ENCODE measurements at regions not wholly inside any gene's neighbourhood (a gene's known extent, or its start where the extent isn't known, plus 50 kb on each side); places are given as distances from the start of the nearest gene placed in this dataset.

DNA sequence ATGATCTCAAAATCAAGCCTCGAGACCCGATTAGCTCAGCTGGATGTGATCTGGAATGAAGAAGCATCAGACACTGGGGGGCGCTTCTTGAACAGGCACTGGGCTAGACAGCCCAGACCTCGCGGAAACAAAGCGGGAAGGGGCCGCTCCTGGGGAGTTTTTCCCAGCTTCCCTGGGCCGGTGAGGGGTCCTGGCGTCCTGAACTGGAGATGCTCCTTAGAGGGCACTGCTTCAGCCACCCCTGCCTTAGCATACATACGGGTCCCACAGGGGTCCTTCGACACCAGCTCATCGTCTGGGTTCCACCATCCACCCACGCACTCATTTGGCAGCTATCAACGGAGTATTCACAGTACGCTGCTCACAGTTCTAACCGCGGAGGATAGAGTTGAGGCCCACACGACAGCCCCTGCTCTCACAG lies 146.7 kb downstream of the TSN start:
- DNase-seq = no peak

DNA sequence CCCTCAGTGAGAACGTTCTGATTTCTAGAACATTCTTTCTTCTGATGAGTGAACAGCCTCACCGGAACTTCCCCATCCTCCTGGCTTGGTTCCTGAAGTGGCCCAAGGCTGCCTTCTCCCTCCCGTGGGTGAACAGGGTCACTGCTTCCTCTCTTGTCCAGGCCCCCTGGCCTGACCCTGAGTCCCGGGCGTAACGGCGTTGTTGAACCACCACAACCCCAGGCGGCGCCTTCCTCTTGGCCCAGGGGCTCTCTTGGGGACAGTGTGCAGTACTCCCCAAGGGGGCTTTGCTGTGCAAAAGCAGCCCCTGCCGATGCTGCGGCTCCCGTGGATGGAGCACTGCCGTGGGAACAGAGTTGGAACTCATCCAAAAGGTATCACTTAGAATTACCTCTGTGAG lies 147.2 kb downstream of the TSN start:
- no peak for DNase-seq

DNA sequence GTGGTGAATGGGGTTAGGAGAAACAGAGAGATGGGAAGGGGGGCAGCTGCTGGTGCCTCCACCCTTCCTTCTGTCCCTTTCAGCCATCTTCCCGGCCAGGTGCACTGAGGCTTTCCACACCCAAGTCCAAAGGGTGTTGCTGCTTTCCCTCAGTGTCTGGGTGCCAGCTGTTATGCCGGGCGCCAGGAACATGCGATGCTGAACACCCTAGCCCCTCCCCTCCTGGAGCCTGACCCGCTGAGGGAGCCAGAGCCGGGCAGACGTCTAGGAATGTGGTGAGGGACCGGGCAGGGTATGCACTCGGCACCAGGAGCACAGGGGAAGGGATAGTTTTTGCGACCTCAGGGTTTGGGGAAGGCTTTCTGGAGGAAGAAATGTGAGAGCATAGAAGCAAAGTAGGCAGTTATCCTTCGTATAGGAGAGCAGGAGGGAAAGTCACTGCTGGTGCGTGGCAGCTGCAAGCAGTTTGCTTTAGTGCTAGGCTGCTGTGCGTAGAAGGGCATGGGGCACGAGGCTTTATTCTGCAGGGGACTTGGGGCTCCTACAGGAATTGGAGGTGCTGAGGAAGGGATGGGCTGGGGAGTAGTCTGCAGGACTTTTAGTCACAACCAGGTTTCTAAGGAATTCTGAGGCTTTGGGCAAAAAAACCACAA lies 147.7 kb downstream of the TSN start:
- no peak for DNase-seq

DNA sequence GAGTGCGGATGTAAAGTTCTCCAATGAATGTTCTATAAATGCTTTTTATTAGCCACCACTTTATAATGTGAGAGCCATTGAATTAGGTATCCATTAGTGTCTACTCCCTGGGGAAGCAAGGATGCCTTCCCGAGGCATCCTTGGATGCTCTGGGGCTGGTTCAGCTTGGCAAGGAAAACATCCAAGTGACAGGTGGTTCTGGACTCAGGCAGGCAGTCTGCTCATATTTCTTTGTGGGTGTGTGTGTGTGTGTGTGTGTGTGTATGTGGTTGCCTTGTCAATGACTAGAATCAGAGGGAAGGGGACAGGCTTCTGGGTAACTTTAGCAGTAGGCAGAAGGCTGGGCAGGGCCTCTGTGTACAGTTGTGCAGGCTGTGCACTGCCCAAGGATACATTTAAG lies 149.2 kb downstream of the TSN start:
- DNase-seq = no peak

DNA sequence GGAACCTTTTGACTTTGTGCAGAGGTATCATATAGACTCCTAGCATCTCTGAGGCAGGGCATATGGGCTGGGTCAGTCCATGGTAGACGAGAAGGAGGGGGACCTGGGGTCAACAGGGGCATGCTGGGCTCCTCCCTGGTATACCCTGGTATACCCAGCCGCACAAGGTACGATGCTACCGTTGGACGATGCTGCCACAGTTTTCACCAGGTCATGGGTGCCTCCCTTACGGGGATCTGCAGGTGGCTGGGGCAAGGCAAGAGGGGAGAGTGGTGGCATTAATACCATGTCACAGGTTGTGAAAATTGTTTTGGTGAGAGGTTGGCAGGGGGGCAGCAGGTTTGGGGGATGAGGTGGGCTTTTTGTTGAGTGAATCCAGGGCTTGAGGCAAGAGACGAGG lies 149.8 kb downstream of the TSN start:
- DNase-seq = no peak

DNA sequence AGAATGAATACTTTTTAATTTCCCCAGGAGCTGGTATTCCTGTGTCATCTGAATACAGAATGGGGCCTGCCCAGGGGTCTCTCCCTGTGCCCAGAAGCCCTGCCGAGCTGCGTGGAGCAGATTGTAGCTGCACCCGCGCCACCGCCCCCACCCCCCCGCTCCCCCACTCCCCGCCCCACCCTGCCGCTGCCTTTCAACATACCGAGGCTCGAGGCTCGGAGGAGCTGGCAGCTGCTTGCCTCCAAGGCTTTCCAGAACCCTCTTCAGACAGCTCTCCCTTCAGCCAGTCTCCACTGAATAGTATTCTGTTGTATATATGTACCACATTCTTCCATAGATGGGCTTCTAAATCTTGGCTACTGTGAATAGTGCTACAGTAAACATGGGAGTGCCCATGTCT lies 150.7 kb downstream of the TSN start:
- no peak for DNase-seq

DNA sequence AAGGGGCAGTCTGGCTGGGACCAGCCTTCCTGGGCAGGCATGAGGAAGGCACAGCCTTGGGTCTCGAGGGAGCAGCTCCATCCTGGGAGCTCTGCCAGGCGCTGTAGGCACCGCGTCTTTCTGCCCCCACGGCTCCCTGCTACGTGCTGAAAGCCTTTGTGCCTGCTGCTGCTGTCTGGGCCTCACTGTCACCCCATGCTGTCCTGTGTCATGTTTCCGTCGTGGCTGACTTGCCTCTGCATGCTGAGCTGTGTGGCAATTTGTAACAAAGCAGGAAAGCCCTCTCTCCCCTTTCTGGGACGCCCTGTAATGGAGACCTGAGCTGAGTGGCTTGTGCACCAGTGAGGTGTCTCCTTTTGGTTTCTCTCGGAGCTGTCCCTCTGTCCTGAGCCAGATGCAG lies 152.5 kb downstream of the TSN start:
- no peak for DNase-seq

DNA sequence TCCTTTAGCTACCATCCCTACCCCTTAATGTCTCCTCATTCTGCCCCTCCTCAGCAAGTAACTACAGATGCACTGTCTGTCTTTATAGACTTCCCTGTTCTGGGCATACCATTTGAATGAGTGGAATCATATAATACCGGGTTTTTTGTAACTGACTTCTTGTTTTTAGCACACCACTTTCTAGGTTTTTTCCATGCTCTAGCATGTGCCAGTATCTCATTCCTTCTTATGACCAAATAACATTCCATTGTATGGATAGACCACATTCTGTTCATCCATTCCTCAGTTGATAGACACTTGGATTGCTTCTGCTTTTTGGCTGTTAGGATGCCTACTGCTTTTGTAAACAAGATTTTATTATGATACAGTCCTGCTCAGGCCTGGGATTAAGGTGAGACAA lies 154.7 kb downstream of the TSN start:
- DNase-seq = no peak

DNA sequence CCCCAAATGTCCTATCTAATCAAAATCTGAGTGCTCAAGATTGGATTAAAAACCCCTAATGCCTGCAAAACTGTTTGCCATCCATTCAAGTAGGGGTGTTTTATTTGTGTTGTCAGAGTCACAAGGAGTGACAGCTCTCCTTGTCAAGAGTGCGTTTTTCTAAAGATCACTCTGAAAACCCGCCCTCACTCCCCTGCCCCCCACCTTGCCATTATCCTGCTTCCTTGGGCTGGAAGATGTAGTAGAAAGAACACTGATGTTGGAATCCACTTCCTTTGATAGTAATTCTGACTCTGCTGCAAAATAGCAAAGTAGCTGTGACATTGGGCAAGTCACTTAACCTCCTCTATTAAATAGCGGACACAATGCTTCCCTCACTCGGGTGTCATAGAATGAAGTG lies 155.6 kb downstream of the TSN start:
- DNase-seq = no peak

DNA sequence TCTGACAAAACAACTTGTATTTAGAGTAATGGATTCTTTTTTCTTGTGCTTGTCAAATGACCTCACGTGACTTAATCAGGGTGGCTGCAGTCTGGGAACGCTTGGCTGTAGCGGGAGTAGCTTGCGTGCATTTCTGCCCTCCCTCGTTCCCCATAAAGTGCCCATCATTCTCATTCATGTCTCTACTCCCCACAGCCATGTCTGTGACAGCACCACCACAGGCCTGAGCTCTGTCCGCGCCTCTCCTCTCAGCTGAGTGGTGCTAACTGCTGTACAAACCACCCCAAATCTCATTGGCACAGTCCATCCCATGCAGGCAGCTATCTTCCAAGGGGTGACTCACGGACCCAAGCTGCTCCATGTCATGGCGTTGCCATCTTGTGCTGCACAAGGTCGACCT lies 161.7 kb downstream of the TSN start:
- no peak for DNase-seq

DNA sequence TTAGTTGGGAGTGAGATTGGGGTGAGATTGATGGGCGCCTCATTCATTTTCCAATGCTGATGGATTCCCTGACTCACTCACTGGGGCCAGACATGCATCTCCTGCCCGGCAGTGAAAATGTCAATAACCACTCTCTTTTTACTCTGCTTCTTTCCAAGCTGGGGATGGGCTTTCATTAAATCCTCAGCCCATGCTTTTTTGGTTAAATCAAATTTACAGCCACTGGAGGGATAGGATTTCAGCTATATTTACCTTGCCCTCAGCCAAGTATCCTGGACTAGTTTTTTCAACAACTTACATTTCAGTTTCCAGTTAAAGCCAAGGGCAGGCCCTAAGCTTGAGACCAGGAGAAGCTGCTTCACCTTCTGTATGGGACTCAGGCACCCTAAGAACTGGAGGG lies 162.8 kb downstream of the TSN start:
- no peak for DNase-seq

DNA sequence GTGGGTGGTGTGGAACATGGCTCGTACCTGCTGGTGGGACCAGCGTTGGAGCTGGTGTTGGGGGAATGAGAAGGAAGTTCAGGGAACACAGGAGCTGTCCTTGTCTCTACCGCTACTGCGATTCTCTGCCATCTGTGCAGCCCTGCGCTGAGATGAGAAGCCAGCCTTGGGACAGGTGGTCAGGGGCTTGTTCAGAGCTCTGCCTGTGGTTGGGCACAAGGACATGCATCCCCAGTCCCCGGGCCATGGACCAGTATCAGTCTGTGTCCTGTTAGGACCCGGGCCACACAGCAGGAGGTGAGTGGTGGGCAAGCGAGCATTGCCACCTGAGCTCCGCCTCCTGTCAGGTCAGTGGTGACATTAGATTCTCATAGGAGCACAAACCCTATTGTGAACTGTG lies 164.4 kb downstream of the TSN start:
- no peak for DNase-seq

DNA sequence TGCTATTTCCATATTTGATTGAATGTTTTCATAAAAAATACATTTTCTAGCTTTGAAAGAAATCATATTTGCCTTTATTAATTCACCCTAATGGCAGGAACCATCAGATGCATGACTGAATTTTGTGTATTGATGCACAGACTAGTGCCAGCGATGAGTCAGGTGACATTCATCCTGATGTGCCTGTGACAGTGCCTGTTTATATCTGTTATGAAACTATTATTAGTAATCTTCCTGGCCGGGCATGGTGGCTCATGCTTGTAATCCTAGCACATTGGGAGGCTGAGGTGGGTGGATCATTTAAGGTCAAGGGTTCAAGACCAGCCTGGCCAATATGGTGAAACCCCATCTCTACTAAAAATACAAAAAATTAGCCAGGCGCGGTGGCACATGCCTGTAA lies 170.0 kb downstream of the TSN start:
- DNase-seq = no peak

DNA sequence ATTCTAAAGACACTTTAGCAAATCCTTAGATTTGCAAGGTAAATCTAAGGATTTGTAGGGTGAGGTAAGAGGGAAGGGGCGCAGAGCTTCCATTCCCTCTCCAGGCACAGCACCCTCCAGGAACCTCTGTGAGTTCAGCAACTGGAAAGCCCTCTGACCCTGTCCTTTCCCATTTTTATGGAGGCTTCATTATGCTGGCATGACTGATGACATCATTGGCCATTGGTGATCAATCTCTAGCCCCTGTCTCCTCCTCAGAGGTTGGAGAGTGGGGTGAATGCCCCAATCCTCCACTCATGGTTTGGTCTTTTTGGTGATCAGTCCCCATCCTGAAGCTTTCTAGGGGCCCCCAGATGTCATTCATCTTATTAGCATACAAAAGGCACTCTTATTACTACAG lies 187.8 kb downstream of the TSN start:
- no peak for DNase-seq

DNA sequence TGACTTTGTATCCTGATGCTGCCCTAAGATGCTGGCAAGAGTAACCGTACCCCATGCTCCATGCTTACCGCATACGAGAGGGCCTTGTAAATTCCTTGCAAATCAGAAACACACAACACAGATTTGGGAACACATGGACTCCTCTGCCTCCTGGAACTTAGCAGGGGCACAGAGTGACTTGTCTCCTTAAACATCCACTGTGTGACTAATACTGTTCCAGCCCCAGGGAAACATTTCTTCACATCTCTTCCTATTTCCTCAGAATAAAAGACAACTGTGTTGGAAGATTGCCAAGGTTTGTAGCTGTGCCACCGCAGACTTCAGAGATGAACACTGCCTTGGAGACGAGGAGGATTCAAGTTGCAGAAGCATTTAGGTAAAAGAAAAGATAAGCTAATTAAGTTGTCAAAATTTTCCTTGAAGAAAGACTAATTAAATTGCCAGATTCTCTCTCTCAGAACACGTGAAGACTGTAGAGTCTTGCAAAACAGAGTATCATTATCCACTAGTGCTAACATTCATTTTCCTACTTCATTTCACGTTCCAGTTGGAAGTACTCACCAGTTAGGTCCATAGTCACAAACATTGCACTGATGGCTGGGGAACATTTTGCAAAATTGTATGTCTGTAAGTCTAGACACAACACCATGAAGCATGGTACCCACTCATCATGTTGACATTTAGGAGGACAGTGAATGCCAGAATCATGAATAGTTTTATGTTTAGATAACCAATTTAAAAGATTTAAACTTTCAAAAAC lies 188.8 kb downstream of the TSN start:
- DNase-seq = no peak

DNA sequence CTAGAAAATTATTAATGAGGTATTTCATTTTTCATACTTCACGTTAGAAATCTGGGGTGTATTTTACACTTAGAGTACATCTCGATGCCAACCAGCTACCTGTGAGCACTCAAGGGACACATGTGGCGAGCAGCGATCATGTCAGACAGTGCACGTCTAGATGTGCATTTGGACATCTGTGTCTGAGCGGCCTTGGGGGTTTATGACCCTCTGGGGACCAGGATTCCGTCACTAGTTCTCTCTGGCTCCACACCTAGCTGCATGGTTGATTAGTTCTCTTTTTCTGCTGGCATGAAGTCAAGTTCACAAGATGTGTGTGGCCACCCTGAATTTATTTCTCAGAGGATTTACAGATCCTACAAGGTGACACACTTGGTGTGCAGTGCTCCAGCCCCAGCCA lies 192.2 kb downstream of the TSN start:
- DNase-seq = no peak

DNA sequence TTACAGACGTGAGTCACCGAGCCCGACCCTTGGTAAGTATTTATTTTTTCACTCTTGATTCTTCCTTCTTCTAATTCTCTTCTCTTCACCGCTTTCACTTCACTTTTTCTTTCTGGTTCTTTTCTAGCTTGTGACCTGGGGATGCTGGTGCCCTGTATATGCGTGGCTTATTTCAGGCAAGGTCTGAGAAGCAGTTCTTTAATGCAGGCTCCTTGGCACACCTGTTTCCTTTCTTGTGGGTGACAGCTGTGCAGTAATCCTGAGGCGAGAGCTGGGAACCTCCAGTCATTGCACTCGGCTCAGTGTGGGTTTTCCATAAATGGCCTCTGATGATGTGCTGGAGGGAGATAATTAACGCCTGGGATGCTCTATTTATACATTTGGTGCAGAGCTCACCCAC lies 193.8 kb downstream of the TSN start:
- DNase-seq = no peak

DNA sequence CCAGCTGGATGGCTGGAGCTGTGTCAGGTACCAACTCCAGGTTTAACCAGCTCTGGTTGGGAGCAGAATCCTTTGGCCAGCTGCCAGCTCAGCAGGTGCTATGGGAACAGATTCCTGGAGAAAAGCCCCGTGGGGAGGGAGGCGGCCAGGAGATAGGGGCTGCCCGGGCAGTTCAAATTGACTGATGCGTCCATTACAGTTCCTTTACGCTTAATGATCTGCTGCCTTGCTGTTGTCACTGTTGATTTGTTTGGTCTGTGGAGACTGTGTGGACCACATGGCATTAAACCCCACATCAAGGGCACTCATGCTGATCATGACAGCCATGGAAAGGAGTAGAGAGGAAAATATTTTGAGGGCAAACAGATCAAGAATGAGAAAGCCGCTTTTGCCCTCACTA lies 200.0 kb downstream of the TSN start:
- DNase-seq = no peak

DNA sequence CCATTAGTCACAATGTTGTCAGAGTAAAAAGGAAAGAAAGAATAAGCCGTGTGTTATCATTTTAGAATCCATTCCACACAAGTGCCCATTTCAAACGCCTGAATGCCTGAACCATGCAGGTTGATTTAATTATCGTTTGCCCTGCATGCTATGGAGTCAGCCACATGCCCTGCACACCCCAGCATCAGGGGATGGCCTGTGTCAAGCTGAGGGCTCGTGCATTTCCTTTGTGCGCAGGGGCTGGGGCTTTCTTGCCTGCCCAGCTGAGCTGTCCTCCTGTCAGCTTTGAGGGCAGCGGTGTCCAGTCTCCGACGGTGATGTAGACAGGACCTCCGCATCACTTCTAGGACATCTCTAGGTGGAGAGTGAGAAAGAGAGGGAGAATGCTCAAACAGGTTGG lies 200.4 kb downstream of the TSN start:
- DNase-seq = no peak

DNA sequence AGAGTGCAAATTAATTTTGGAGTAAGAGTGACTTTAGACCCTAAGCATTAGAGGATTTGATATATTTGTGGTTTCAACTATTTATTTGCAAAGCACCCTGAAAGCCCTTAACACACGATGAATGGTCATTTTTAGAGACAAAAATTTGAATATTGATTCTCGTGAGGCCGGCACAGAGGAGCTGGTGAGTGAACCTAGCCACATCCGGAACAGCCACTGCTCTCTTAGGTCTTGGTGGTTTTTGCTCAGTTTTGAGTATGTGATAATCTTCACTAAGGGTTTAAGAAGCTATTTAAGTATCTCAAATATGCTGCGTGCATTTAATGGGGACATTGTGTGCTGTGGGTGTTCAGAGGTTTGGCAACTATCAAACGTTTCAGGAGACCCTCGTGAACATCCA lies 204.8 kb downstream of the TSN start:
- DNase-seq = no peak

DNA sequence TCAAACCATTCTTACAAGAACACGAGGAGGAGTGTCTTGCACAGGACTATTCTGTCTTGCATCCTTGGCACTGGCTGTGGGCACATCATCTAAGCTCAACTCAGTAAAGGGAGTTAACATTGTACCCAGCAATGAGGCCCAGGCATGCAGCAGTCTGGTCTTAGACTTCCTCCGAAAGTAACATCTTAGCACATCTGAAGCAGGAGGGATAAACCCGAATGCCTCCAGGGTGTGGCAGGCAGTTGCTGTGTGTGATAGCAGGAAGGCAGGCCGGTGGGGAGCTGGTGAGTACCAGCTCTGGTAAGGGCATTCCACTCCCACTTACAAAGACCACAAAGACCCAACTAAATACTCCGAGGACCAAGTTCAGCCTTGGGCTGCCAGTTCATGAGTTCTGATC lies 206.3 kb downstream of the TSN start:
- no peak for DNase-seq

DNA sequence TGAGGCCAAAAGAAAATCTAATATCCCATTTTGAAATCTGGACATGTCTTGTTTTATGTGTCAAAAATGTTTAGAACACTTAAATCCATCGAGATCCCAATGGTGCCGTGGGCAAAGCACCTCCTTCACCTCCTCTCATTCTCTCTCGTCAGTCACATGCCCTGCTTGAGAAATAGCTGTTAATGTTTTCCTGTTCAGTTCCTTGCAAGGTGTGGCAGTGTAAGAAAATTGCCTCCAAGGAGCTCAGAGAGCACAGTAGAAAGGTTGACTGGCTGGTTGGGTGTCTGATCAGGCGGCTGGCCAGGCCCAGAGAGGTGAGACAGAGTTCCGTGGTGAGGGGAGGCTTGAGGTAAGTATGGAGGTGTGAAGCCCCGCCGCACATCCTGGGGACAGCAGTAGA lies 210.2 kb downstream of the TSN start:
- no peak for DNase-seq

DNA sequence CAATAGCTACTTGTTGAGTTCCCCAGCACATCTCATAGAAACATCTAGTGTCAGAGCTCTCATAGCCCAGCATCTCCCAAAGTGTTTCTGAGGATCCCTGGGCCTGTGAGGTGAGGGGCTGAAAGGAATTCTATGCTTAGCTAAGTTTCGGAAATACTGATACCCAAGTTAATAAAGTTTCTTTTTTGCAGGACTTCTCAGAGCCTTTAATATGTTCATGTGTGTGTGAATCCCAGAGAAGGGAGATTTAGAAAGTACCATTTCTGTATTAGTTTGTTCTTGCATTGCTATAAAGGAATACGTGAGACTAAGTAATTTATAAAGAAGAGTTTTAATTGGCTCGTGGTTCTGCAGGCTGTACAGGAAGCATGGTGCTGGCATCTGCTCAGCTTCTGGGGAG lies 211.2 kb downstream of the TSN start:
- no peak for DNase-seq

DNA sequence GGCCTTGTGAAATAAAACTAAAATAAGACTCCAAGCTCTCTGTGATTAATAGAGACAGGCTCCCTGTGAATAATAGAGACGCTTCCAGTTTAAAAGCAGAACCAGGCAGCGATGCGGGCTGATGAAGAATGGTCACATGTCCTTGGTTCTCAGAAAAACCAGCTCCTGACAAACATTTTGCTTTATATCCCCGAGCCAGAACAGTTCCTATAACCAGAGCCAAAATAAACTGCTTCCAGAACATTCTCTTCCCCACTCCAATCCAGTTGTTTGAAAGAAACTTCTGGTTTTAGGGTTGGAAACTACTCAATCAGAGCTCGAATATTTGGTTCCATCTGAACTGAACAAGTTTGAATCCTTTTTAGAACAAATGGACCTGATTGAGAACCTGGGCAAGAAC lies 213.7 kb downstream of the TSN start:
- DNase-seq = no peak

Measured in AML-193 (cell line).